GM23248 (cell line): ENCODE measurements at regions not wholly inside any gene's neighbourhood (a gene's known extent, or its start where the extent isn't known, plus 50 kb on each side); places are given as distances from the start of the nearest gene placed in this dataset.

ENCODE experiments used
- DNase-seq: peaks from one replicate; pipeline ENCODE4 v3.0.0-alpha.2; 2015
- H2AFZ ChIP-seq: fragments of 200-600 bp; sonication (generic); 2 replicates; pipeline ENCODE4 v1.6.1; 2016; ENCODE audit warnings: antibody characterized with exemption
- H3F3A ChIP-seq: fragments of 200-600 bp; sonication (generic); 2 replicates; pipeline ENCODE4 v1.6.1; 2016; ENCODE audit warnings: mild to moderate bottlenecking, antibody characterized with exemption, mixed run types; ENCODE audit not compliant: insufficient read depth
- H3K27ac ChIP-seq: fragments of 200-600 bp; sonication (generic); 2 replicates; pipeline ENCODE4 v1.5.1; 2016; ENCODE audit warnings: mild to moderate bottlenecking
- H3K27me3 ChIP-seq: fragments of 200-600 bp; sonication (generic); replicated peaks from 2 replicates; pipeline ENCODE4 v1.6.1; 2016; ENCODE audit warnings: mild to moderate bottlenecking; ENCODE audit not compliant: insufficient read depth
- H3K36me3 ChIP-seq: fragments of 200-600 bp; sonication (generic); 2 replicates; pipeline ENCODE4 v1.6.1; 2016; ENCODE audit warnings: low read depth, mild to moderate bottlenecking
- H3K4me1 ChIP-seq: fragments of 200-600 bp; sonication (generic); 2 replicates; pipeline ENCODE4 v1.6.1; 2016; ENCODE audit warnings: mild to moderate bottlenecking; ENCODE audit not compliant: insufficient read depth
- H3K4me2 ChIP-seq: fragments of 200-600 bp; sonication (generic); one replicate; pipeline ENCODE4 v1.6.1; 2016; ENCODE audit warnings: mild to moderate bottlenecking; ENCODE audit not compliant: unreplicated experiment
- H3K4me3 ChIP-seq: fragments of 200-600 bp; sonication (generic); 2 replicates; pipeline ENCODE4 v1.5.1; 2016; ENCODE audit warnings: mild to moderate bottlenecking
- H3K79me2 ChIP-seq: fragments of 200-600 bp; sonication (generic); 2 replicates; pipeline ENCODE4 v1.6.1; 2016; ENCODE audit warnings: mild to moderate bottlenecking; ENCODE audit not compliant: insufficient read depth
- H3K9ac ChIP-seq: fragments of 200-600 bp; sonication (generic); 2 replicates; pipeline ENCODE4 v1.6.1; 2016; ENCODE audit warnings: mild to moderate bottlenecking
- H3K9me2 ChIP-seq: fragments of 200-600 bp; sonication (generic); 2 replicates; pipeline ENCODE4 v1.6.1; 2016; ENCODE audit warnings: mixed run types, mild to moderate bottlenecking, moderate library complexity; ENCODE audit not compliant: insufficient read depth
- H3K9me3 ChIP-seq: fragments of 200-600 bp; sonication (generic); one replicate; pipeline ENCODE4 v1.6.1; 2017; ENCODE audit warnings: low read depth
- H4K20me1 ChIP-seq: fragments of 200-600 bp; sonication (generic); 2 replicates; pipeline ENCODE4 v1.6.0; 2016; ENCODE audit not compliant: insufficient read depth
- EZH2 ChIP-seq: fragments of 200-600 bp; sonication (generic); IDR thresholded peaks from 2 replicates; pipeline ENCODE4 v1.6.1; 2018; ENCODE audit warnings: antibody characterized with exemption, mild to moderate bottlenecking; ENCODE audit not compliant: insufficient read depth, poor library complexity, severe bottlenecking
- EZH2phosphoT487 ChIP-seq: fragments of 200-600 bp; sonication (generic); IDR thresholded peaks from 2 replicates; pipeline ENCODE4 v1.6.1; 2018; ENCODE audit warnings: antibody characterized with exemption, moderate library complexity, mild to moderate bottlenecking, low read depth; ENCODE audit not compliant: insufficient read depth
- WGBS, 2 experiments: methylation state at CpG; one replicate each; pipeline ENCODE4 v1.1.6; 2015 to 2017; ENCODE audit warnings: low lambda C conversion rate in 2 of 2, low coverage in 1 of 2; ENCODE audit errors: missing lambda C conversion rate in 2 of 2; 5-methylcytosine and 5-hydroxymethylcytosine counted together
- in situ Hi-C: fragments of 300-500 bp; cut with MboI; formaldehyde crosslinking; loops from 2 replicates; pipeline ENCODE4 v1.15.0; 2020

DNA sequence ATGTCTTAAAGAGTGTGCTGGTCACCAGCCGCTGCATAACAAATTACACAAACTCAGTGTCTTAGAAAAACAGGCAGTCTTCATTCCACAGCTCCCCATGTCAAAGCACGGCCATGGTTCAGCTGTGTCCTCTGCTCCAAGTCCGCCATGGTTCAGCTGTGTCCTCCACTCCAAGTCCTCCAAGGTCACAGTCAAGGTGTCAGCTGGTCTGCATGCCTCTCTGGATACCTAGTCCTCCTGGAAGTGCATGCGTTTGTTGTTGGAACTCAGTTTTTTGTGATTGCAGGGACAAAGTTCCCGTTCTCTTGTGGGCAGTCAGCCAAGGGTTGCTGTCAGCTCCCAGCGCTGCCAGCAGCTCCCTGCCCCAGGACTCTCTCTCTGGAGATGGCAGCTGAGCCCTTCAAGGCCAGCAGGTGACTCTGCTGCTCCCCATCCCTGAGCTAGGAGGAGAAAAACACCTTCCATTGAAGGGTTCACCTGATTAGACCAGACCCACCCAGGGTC, 304.0 kb upstream of the MYT1L start:
- Histone ChIP-seq H3K4me2 (no peak overlapping the region), H4K20me1 (no peaks in the 10 kb centered on the region), H3K79me2 (no peaks in the 10 kb centered on the region), H3K27me3 (no peaks in the 10 kb centered on the region), H2AFZ (no peak overlapping the region), H3F3A (no peaks in the 10 kb centered on the region), H3K9ac (no peak overlapping the region), H3K36me3 (no peaks in the 10 kb centered on the region), H3K27ac (no peak overlapping the region), H3K9me2 (no peaks in the 10 kb centered on the region), H3K9me3 (no peaks in the 10 kb centered on the region), H3K4me1 (no peaks in the 10 kb centered on the region), H3K4me3 (no peak overlapping the region)
- TF ChIP-seq EZH2phosphoT487 (no peak), EZH2 (no peak)
- DNase-seq: no peak
- in situ Hi-C loops: no loop called here
- 41 to 42% methylated on average over 6 of the region's 6 CpGs for WGBS, 2 experiments

- H3K4me2 ChIP-seq: no peak overlapping the region
- DNase-seq: no peak
- H2AFZ ChIP-seq: no peak overlapping the region
- no peaks in the 10 kb centered on the region for H3F3A ChIP-seq
- H3K4me1 ChIP-seq: no peaks in the 10 kb centered on the region
- no peak overlapping the region for H3K4me3 ChIP-seq
- H3K79me2 ChIP-seq: no peaks in the 10 kb centered on the region
- H3K9me3 ChIP-seq: no peaks in the 10 kb centered on the region
- in situ Hi-C loops: no loop called here
- H3K27me3 ChIP-seq: no peaks in the 10 kb centered on the region
- TF ChIP-seq EZH2phosphoT487 (no peak), EZH2 (no peak)
- H3K9me2 ChIP-seq: no peaks in the 10 kb centered on the region
- no peaks in the 10 kb centered on the region for H4K20me1 ChIP-seq
- H3K36me3 ChIP-seq: no peaks in the 10 kb centered on the region
- WGBS, 2 experiments: 20 to 21% methylated on average over 8 of the region's 8 CpGs
- H3K9ac ChIP-seq: no peak overlapping the region
- H3K27ac ChIP-seq: no peak overlapping the region
These were observed 301.9 kb upstream of the MYT1L start for GRCh38 chr2:2633017-2633416.

DNA sequence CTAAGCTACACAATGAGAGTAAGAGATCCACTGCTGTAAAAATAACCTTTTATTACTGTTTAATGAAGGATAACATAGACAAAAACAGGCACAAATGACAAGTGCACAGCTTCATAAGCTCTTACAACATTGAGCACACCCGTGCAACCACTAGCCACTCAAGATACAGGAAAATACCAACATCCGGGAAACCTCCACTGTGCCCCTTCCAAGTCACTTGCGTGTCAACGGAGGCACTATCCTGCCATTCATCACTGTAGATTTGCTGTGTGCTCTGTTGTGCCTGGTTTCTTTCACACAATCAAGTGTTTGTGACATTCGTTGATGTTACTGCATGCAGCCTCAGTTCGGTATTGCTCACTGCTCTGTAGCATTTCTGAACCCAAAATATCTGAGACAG, 292.9 kb upstream of the MYT1L start:
- H3K4me2 ChIP-seq: no peak overlapping the region
- no peaks in the 10 kb centered on the region for H3K36me3 ChIP-seq
- H3K27me3 ChIP-seq: no peaks in the 10 kb centered on the region
- H4K20me1 ChIP-seq: no peaks in the 10 kb centered on the region
- H3K9me2 ChIP-seq: no peaks in the 10 kb centered on the region
- no peak for TF ChIP-seq EZH2phosphoT487
- no peak for TF ChIP-seq EZH2
- H2AFZ ChIP-seq: no peak overlapping the region
- no peaks in the 10 kb centered on the region for H3K9me3 ChIP-seq
- WGBS, 2 experiments: 27 to 44% methylated on average over 6 of the region's 6 CpGs
- H3K27ac ChIP-seq: no peak overlapping the region
- DNase-seq: no peak
- no peaks in the 10 kb centered on the region for H3K4me1 ChIP-seq
- no peaks in the 10 kb centered on the region for H3K79me2 ChIP-seq
- H3F3A ChIP-seq: no peaks in the 10 kb centered on the region
- in situ Hi-C loops: no loop called here
- no peak overlapping the region for H3K4me3 ChIP-seq
- no peak overlapping the region for H3K9ac ChIP-seq

DNA sequence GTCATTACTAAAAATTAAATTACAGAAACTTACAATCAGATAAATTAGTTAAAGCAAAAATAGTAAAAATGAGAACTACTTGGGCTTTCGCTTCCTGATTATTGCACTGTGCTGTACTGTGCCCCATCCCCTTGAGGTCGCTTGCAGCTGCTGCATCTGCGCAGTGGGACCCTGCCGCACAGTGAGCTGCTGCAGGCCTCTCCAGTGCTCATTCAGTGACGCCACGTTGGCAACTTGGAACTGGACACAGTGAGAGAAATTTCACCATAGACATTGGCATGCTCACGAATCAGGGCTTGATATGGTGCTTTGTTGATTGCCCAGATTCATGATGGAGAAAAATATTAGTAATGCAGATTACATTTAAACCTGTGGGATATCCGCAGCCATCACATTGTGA, 290.8 kb upstream of the MYT1L start:
- Histone ChIP-seq H3K9ac (no peak overlapping the region), H3K79me2 (no peaks in the 10 kb centered on the region), H4K20me1 (no peaks in the 10 kb centered on the region), H3K9me2 (no peaks in the 10 kb centered on the region), H3K27me3 (no peaks in the 10 kb centered on the region), H3K4me3 (no peak overlapping the region), H3F3A (no peaks in the 10 kb centered on the region), H3K4me1 (no peaks in the 10 kb centered on the region), H2AFZ (no peak overlapping the region), H3K36me3 (no peaks in the 10 kb centered on the region), H3K4me2 (no peak overlapping the region), H3K27ac (no peak overlapping the region), H3K9me3 (no peaks in the 10 kb centered on the region)
- 42 to 48% methylated on average over 8 of the region's 8 CpGs for WGBS, 2 experiments
- no peak for DNase-seq
- in situ Hi-C loops: no loop called here
- TF ChIP-seq EZH2phosphoT487 (no peak), EZH2 (no peak)

DNA sequence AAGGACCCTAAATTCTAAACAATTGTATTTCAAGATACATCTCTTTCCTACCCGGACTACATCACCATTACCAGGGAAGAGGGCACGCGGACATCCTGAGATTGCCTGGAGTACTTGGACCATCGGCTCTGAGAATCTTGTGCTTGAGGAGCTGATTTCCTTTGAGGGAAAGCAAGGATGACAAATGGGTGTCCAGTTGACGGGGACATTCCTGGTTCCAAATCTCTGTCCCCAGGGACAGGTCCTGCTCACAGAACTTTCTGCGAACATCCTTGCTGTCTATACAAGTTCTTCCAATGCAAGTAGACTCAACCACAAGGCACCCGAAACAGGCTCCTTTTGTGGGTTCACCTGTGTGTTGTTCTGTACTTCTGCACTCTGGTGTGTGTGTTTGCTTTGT, 289.5 kb upstream of the MYT1L start:
- Histone ChIP-seq H3K79me2 (no peaks in the 10 kb centered on the region), H3K4me3 (no peak overlapping the region), H2AFZ (no peak overlapping the region), H3F3A (no peaks in the 10 kb centered on the region), H3K36me3 (no peaks in the 10 kb centered on the region), H3K9ac (no peak overlapping the region), H3K27me3 (no peaks in the 10 kb centered on the region), H4K20me1 (no peaks in the 10 kb centered on the region), H3K4me1 (no peaks in the 10 kb centered on the region), H3K4me2 (no peak overlapping the region), H3K27ac (no peak overlapping the region), H3K9me3 (no peaks in the 10 kb centered on the region), H3K9me2 (no peaks in the 10 kb centered on the region)
- in situ Hi-C loops: no loop called here
- 46 to 48% methylated on average over 7 of the region's 7 CpGs for WGBS, 2 experiments
- no peak for TF ChIP-seq EZH2
- TF ChIP-seq EZH2phosphoT487: no peak
- DNase-seq: no peak
